ENCODE measurements at regions not wholly inside any gene's neighbourhood (a gene's known extent, or its start where the extent isn't known, plus 50 kb on each side); places are given as distances from the start of the nearest gene placed in this dataset.

DNA sequence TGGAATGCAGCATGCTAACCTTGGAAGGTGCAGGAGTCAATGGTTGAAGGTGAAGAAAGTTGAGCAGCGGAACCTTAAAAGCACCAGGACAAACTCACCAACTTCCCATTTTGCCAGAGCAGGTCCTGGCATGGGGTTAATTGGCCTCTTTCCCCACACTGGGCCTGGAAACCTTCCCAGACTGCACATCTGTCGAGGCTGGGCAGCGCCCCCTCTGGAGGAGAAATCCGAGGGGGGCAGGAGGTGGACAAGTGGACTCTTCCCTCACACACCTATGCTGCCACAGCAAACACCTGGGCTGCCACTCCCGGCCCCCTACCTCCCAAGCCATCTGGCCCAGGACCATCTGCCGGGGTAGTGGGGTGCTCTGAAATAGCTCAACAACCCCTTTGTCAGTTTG is 232.4 kb downstream of the CBLN1 start:
- CTCF ChIA-PET = interaction anchor here (1.0 kb wide), 1 partner anchor 27 kb away, joined by 3 read pairs; no protein-coding TSS in a partner anchor
- H3K27me3 ChIP-seq (ENCODE audit: insufficient read depth) = no peaks in the 10 kb centered on the region
- no peaks in the 10 kb centered on the region for H3K9me2 ChIP-seq
- POLR2A ChIA-PET = no interaction called here
- DNase-seq = no peak
- TF ChIP-seq GATA2 (CRISPR knock-in tag; IDR thresholded peaks at IDR 0.05) (no peak), YY1 (IDR thresholded peaks at IDR 0.05; ENCODE audit: low read depth) (no peak), FOSL2 (IDR thresholded peaks at IDR 0.05; ENCODE audit: borderline replicate concordance, low read depth) (no peak), EZH2phosphoT487 (IDR thresholded peaks at IDR 0.05; ENCODE audit: borderline replicate concordance, low read depth) (no peak), SMC3 (IDR thresholded peaks at IDR 0.05; ENCODE audit: low read depth, low read length) (no peak), ELF1 (IDR thresholded peaks at IDR 0.05) (no peak), EP300 (IDR thresholded peaks at IDR 0.05; ENCODE audit: borderline replicate concordance in 1 of 2, low read depth in 1 of 2, low read length in 1 of 2) (no peak), FOXM1 (IDR thresholded peaks at IDR 0.05; ENCODE audit: low read depth) (no peak)
- TF ChIP-seq, protein P1, sequence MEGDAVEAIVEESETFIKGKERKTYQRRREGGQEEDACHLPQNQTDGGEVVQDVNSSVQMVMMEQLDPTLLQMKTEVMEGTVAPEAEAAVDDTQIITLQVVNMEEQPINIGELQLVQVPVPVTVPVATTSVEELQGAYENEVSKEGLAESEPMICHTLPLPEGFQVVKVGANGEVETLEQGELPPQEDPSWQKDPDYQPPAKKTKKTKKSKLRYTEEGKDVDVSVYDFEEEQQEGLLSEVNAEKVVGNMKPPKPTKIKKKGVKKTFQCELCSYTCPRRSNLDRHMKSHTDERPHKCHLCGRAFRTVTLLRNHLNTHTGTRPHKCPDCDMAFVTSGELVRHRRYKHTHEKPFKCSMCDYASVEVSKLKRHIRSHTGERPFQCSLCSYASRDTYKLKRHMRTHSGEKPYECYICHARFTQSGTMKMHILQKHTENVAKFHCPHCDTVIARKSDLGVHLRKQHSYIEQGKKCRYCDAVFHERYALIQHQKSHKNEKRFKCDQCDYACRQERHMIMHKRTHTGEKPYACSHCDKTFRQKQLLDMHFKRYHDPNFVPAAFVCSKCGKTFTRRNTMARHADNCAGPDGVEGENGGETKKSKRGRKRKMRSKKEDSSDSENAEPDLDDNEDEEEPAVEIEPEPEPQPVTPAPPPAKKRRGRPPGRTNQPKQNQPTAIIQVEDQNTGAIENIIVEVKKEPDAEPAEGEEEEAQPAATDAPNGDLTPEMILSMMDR (IDR thresholded peaks at IDR 0.05) = no peak
- TF ChIP-seq, protein P2, sequence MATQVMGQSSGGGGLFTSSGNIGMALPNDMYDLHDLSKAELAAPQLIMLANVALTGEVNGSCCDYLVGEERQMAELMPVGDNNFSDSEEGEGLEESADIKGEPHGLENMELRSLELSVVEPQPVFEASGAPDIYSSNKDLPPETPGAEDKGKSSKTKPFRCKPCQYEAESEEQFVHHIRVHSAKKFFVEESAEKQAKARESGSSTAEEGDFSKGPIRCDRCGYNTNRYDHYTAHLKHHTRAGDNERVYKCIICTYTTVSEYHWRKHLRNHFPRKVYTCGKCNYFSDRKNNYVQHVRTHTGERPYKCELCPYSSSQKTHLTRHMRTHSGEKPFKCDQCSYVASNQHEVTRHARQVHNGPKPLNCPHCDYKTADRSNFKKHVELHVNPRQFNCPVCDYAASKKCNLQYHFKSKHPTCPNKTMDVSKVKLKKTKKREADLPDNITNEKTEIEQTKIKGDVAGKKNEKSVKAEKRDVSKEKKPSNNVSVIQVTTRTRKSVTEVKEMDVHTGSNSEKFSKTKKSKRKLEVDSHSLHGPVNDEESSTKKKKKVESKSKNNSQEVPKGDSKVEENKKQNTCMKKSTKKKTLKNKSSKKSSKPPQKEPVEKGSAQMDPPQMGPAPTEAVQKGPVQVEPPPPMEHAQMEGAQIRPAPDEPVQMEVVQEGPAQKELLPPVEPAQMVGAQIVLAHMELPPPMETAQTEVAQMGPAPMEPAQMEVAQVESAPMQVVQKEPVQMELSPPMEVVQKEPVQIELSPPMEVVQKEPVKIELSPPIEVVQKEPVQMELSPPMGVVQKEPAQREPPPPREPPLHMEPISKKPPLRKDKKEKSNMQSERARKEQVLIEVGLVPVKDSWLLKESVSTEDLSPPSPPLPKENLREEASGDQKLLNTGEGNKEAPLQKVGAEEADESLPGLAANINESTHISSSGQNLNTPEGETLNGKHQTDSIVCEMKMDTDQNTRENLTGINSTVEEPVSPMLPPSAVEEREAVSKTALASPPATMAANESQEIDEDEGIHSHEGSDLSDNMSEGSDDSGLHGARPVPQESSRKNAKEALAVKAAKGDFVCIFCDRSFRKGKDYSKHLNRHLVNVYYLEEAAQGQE (IDR thresholded peaks at IDR 0.05; ENCODE audit: low read depth, low read length) = no peak
- TF ChIP-seq, protein P3, sequence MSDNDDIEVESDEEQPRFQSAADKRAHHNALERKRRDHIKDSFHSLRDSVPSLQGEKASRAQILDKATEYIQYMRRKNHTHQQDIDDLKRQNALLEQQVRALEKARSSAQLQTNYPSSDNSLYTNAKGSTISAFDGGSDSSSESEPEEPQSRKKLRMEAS (IDR thresholded peaks at IDR 0.05; ENCODE audit: low read depth) = no peak
- no peaks in the 10 kb centered on the region for H3K79me2 ChIP-seq (ENCODE audit: insufficient read depth)
- no peaks in the 10 kb centered on the region for H3F3A ChIP-seq (replicated peaks; ENCODE audit: insufficient read depth)
- H3K4me1 ChIP-seq (ENCODE audit: control insufficient read depth in 1 of 2, insufficient read depth in 2 of 2, low read depth in 1 of 2, low read length in 1 of 2) = peaks cover 0 to 14% of the 10 kb centered on the region in 2 experiments; a peak in 1 of 4 replicates
- H4K20me1 ChIP-seq (ENCODE audit: insufficient read depth) = no peaks in the 10 kb centered on the region
- no peaks in the 10 kb centered on the region for H3K9me3 ChIP-seq
- H3K27ac ChIP-seq (ENCODE audit: low read depth in 2 of 2, low read length in 1 of 2) = no peak overlapping the region
- 28% methylated on average over 6 of the region's 6 CpGs for WGBS (ENCODE audit: low lambda C conversion rate)
- no peak overlapping the region for H2AFZ ChIP-seq (ENCODE audit: low read depth)
- H3K9ac ChIP-seq = no peak overlapping the region
- H3K4me2 ChIP-seq = no peak overlapping the region
- no peaks in the 10 kb centered on the region for H3K36me3 ChIP-seq (replicated peaks in 1 of 2; ENCODE audit: control insufficient read depth in 1 of 2, insufficient read depth in 2 of 2, low read length in 1 of 2)
- H3K4me3 ChIP-seq (ENCODE audit: low read depth in 2 of 2, low read length in 1 of 2) = no peak overlapping the region

DNA sequence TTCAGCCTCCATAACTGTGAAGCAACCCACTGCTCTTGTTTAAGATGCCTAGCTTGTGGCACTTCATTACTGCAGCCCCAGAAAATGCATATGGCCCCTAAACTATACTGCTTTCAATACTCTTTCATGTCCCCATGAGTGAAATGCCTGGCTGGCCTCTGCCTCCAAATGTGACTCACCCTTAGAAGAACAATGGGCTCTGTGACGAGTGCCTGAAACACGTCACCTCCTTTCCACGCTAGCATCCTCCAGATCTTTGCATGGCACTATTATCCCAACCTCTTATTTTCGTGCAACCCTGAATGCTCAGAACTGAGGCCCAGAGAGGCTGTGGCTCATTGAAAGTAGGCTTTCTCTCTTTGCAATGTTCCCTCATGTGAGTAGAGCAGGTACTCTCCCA is 233.1 kb downstream of the CBLN1 start:
- no peak overlapping the region for H3K9ac ChIP-seq
- H3K27me3 ChIP-seq (ENCODE audit: insufficient read depth) = no peaks in the 10 kb centered on the region
- no peaks in the 10 kb centered on the region for H3K79me2 ChIP-seq (ENCODE audit: insufficient read depth)
- H4K20me1 ChIP-seq (ENCODE audit: insufficient read depth) = no peaks in the 10 kb centered on the region
- H3F3A ChIP-seq (replicated peaks; ENCODE audit: insufficient read depth) = no peaks in the 10 kb centered on the region
- H3K9me2 ChIP-seq = no peaks in the 10 kb centered on the region
- no peak overlapping the region for H3K4me3 ChIP-seq (ENCODE audit: low read depth in 2 of 2, low read length in 1 of 2)
- CTCF ChIA-PET = interaction anchor here (1.0 kb wide), 1 partner anchor 26 kb away, joined by 3 read pairs; no protein-coding TSS in a partner anchor
- H3K9me3 ChIP-seq = no peaks in the 10 kb centered on the region
- H3K4me1 ChIP-seq (ENCODE audit: control insufficient read depth in 1 of 2, insufficient read depth in 2 of 2, low read depth in 1 of 2, low read length in 1 of 2) = peaks cover 0 to 14% of the 10 kb centered on the region in 2 experiments; a peak in 1 of 4 replicates
- 17% methylated on average over 4 of the region's 4 CpGs for WGBS (ENCODE audit: low lambda C conversion rate)
- H3K4me2 ChIP-seq = no peak overlapping the region
- H3K36me3 ChIP-seq (replicated peaks in 1 of 2; ENCODE audit: control insufficient read depth in 1 of 2, insufficient read depth in 2 of 2, low read length in 1 of 2) = no peaks in the 10 kb centered on the region
- no peak overlapping the region for H2AFZ ChIP-seq (ENCODE audit: low read depth)
- H3K27ac ChIP-seq (ENCODE audit: low read depth in 2 of 2, low read length in 1 of 2) = no peak overlapping the region
- DNase-seq = no peak
- POLR2A ChIA-PET = no interaction called here
- no peak for TF ChIP-seq RCOR1 (IDR thresholded peaks at IDR 0.05; ENCODE audit: low read length)
- TF ChIP-seq, protein P4, sequence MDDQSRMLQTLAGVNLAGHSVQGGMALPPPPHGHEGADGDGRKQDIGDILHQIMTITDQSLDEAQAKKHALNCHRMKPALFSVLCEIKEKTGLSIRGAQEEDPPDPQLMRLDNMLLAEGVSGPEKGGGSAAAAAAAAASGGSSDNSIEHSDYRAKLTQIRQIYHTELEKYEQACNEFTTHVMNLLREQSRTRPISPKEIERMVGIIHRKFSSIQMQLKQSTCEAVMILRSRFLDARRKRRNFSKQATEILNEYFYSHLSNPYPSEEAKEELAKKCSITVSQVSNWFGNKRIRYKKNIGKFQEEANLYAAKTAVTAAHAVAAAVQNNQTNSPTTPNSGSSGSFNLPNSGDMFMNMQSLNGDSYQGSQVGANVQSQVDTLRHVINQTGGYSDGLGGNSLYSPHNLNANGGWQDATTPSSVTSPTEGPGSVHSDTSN (IDR thresholded peaks at IDR 0.05) = no peak
- no peak for TF ChIP-seq NRF1 (IDR thresholded peaks at IDR 0.05; ENCODE audit: low read depth, low read length)
- TF ChIP-seq, protein P2 (IDR thresholded peaks at IDR 0.05; ENCODE audit: low read depth, low read length) = no peak
- TF ChIP-seq SMC3 (IDR thresholded peaks at IDR 0.05; ENCODE audit: low read depth, low read length) = no peak
- TF ChIP-seq JUND (IDR thresholded peaks at IDR 0.05) = no peak
- TF ChIP-seq RXRA (IDR thresholded peaks at IDR 0.05; ENCODE audit: borderline replicate concordance, low read depth) = no peak
- no peak for TF ChIP-seq RAD21 (IDR thresholded peaks at IDR 0.05; ENCODE audit: low read length)
- TF ChIP-seq GATA2 (CRISPR knock-in tag; IDR thresholded peaks at IDR 0.05) = no peak
